ENCODE measurements at regions not wholly inside any gene's neighbourhood (a gene's known extent, or its start where the extent isn't known, plus 50 kb on each side); places are given as distances from the start of the nearest gene placed in this dataset.
"Not testable (repeated sequence)": the region's sequence is repeated elsewhere in the genome, so short reads cannot be mapped to it uniquely, and the experiment has no call there.

DNA sequence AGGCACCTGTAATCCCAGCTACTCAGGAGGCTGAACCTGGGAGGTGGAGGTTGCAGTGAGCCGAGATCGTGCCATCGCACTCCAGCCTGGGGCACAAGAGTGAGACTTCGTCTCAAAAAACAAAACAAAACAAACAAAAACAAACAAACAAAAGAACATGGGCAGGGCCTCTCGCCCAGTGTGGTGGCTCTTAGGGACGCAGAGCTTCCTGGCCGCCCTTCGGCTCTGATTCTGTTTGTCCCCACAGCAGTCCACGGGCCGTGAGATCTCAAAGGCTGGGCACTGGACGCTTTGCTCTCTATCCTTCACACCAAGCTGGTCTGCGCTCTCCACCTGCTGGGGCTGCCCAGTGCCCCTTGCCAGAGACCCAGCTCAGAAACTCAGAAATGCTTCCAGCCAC lies 156.3 kb downstream of the LAT start:
- H3K9me3 ChIP-seq (ENCODE audit: control insufficient read depth, low read length); ATAC-seq; H3K27ac ChIP-seq (ENCODE audit: low read length); H3K4me3 ChIP-seq (ENCODE audit: low read length); intact Hi-C loops (cut with DNase I); H3K27me3 ChIP-seq (ENCODE audit: control insufficient read depth, insufficient read depth); H3K4me1 ChIP-seq (ENCODE audit: control insufficient read depth, insufficient read depth, low read length): not testable (repeated sequence)
- 93% methylated on average over 12 of the region's 12 CpGs for WGBS
- peak in 1 of 3 donors; percentile 31 for DNase-seq

DNA sequence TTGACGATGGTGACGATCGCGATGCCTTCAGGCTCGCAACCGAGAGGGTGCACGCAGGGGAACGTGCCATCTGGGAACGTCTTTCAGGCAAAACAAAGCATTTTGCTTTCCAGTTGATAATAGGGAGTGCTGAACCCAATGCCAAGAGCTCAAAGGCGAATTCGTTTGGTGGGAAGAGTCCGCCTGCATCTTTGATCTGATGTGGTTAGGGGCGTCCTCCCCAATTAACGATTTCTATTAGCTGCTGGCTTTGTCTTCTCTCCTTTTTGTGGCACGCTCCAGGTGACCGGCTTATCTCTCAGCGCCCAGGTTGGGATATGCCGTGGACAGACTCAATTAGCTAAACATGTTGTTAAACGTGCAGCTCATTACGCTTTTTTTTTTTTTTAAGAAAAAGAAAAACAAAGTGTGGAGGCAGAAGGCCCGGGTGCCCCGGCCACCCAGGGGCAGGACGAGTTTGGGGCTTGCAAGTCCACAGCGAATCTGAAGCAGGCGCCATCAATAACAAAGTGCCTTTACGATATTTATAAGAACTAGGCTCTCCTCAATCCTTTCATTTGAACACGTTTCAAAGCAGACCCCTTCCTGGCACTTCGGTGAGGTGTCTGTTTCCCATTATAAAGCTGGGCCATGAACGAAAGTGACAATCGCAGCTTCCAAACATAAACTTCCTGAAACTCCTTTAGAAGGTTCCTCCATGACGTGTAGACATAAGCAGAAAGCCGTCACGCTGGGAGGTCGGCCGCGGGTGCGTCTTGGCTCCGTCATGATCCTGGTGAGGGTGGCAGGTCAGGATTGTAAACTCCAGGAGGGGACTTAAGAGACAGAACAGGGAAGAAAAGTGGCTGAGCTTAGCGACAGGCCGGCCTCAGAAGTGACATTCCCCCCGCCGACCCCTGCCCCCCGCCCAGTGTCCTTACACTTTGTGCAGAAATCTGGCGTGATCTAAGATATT lies 155.3 kb downstream of the LAT start:
- H3K27me3 ChIP-seq (ENCODE audit: control insufficient read depth, insufficient read depth); intact Hi-C loops (cut with DNase I); H3K4me1 ChIP-seq (ENCODE audit: control insufficient read depth, insufficient read depth, low read length); H3K4me3 ChIP-seq (ENCODE audit: low read length); H3K9me3 ChIP-seq (ENCODE audit: control insufficient read depth, low read length); H3K27ac ChIP-seq (ENCODE audit: low read length); ATAC-seq: not testable (repeated sequence)
- DNase-seq = peak in 2 of 3 donors; percentile 39 to 40
- 85% methylated on average over 44 of the region's 44 CpGs for WGBS

DNA sequence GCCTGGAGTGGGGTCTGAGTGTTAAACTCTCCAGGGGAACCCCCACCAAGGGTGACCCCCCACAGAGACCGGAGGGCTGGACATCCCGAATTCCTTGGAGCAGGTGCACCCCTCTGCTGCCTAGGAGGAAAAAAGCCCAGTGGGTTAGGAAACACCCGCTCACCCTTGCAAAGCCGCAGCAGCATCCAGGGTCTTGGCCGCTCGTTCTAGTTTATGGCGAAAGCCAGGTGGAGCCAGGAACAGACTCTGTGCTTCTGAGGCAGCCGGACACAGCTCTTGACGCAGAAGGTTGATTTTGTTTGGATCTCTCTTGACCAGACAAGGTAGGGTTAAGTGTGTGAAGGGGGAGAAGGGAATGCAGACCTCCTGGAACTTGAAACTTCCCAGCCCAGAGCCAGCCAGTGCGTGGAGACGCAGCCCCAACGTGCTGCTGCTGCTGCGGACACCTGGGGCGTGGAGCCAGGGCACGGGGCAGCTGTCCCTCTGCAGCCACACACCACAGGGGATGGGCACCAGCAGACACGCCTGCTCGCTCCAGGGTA lies 154.5 kb downstream of the LAT start:
- H3K9me3 ChIP-seq (ENCODE audit: control insufficient read depth, low read length) = no peaks in the 10 kb centered on the region
- peak in 1 of 2 donors; percentile 5 for ATAC-seq
- no peak overlapping the region for H3K4me3 ChIP-seq (ENCODE audit: low read length)
- H3K27ac ChIP-seq (ENCODE audit: low read length) = no peak overlapping the region
- no peaks in the 10 kb centered on the region for H3K4me1 ChIP-seq (ENCODE audit: control insufficient read depth, insufficient read depth, low read length)
- no peaks in the 10 kb centered on the region for H3K27me3 ChIP-seq (ENCODE audit: control insufficient read depth, insufficient read depth)
- WGBS = 72% methylated on average over 17 of the region's 17 CpGs
- intact Hi-C loops (cut with DNase I) = no loop called here
- peak in 2 of 3 donors; percentile 35 to 47 for DNase-seq

DNA sequence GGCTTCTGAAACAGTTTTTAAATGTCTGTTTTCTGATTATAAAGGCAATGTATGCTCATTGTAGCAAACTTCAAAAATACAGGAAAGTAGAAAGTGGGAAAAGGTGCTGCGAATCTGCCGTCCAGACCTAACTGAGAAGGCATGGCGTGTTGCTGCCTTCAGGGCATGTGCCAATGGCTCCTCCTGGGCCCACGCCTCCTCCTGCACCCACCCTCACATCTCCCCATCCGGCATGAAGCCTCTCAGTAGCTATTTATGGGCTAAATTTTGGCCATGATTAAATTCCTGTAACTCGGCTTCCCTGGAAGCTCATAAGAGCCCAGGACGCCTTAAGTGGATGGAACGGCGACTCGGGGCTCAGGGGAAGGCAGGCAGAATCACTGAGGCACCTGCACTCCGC lies 153.8 kb downstream of the LAT start:
- H3K27ac ChIP-seq (ENCODE audit: low read length); H3K27me3 ChIP-seq (ENCODE audit: control insufficient read depth, insufficient read depth); H3K4me1 ChIP-seq (ENCODE audit: control insufficient read depth, insufficient read depth, low read length); H3K9me3 ChIP-seq (ENCODE audit: control insufficient read depth, low read length); H3K4me3 ChIP-seq (ENCODE audit: low read length); intact Hi-C loops (cut with DNase I); ATAC-seq; DNase-seq: not testable (repeated sequence)
- 71% methylated on average over 11 of the region's 11 CpGs for WGBS

DNA sequence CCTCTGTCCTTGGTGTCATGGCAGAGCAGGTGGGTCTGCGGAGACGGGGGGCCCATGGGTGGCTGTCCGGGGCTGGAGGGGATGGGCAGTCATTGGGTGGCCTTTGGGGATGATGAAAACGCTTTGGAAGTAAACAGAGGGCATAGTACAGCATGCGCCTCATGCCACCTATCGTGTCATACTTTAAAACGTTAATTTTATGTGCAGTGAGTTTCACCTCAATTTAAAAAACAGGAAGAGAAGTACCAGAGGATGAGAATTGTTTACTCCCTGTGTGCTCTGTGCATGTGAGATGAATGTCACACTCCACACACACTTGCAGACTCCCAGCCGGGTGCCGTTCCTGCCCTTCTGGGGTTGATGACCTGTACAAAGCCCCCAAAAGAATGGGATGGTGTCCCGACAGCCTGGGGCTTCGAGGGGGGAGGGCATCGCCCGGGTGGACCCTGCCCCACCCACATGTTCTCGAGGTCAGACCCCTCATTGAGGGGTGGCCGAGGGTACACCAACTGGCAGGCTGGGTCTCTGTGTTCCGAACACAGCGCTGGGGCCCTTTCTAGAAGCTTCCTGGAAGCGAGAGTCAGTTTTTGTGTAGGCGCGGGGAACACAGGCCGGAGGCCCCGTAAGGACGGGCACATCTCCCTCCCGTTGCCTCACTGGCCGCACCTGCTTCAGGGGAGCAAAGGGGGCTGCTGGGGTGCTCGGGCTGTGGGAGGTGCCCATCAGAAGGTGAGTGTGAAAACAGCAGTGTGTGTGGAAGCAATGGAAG lies 153.2 kb downstream of the LAT start:
- DNase-seq = peak in 1 of 3 donors; percentile 36
- WGBS = 84% methylated on average over 26 of the region's 26 CpGs

DNA sequence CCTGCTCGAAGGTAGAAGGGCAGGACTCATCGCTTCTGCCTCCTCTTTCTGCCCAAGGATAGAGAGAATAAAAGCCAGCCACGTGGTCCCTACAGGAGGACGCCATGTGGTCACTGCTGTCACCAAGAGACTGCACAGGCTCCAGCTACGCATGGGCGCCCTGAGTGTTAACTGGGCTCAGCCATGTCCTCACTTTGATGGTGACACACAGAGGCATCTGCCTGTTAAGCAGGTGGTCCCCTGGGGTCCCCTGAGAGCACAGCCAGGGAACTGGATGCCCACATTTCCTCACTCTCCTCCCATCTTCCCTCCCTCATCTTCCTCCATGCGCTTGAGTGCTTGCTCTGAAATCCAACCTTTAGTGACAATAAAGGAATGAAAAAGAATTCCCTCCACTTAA lies 152.6 kb downstream of the LAT start:
- ATAC-seq; intact Hi-C loops (cut with DNase I); DNase-seq; H3K27ac ChIP-seq (ENCODE audit: low read length); H3K4me3 ChIP-seq (ENCODE audit: low read length); H3K9me3 ChIP-seq (ENCODE audit: control insufficient read depth, low read length); H3K27me3 ChIP-seq (ENCODE audit: control insufficient read depth, insufficient read depth); H3K4me1 ChIP-seq (ENCODE audit: control insufficient read depth, insufficient read depth, low read length): not testable (repeated sequence)
- 93% methylated on average over 7 of the region's 7 CpGs for WGBS

More for the DNA sequence above, 153.2 kb downstream of the LAT start:
- H3K4me1 ChIP-seq (ENCODE audit: control insufficient read depth, insufficient read depth, low read length); intact Hi-C loops (cut with DNase I); H3K9me3 ChIP-seq (ENCODE audit: control insufficient read depth, low read length); H3K4me3 ChIP-seq (ENCODE audit: low read length); ATAC-seq; H3K27ac ChIP-seq (ENCODE audit: low read length); H3K27me3 ChIP-seq (ENCODE audit: control insufficient read depth, insufficient read depth): not testable (repeated sequence)

DNA sequence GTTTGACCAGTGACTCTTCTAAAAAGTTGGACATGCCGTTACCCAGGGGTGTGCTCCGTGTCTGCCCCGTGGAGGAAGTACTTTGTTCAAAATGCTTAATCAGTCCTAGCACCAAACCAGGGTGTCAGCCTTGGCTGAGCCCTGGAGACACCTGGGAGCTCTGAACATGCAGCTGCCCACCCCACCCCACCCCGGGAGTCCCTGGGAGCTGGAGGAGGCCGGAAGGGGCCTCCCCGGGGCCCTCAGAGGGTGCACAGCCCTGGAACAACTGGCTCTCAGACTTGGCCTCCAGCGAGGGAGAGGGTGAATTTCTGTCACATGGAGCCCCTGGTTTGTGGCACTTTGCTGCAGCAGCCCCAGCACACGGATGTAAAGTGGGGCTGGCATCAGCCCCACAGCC lies 152.1 kb downstream of the LAT start:
- ATAC-seq; H3K27ac ChIP-seq (ENCODE audit: low read length); H3K4me1 ChIP-seq (ENCODE audit: control insufficient read depth, insufficient read depth, low read length); H3K27me3 ChIP-seq (ENCODE audit: control insufficient read depth, insufficient read depth); H3K4me3 ChIP-seq (ENCODE audit: low read length); DNase-seq; H3K9me3 ChIP-seq (ENCODE audit: control insufficient read depth, low read length); intact Hi-C loops (cut with DNase I): not testable (repeated sequence)
- 91% methylated on average over 8 of the region's 8 CpGs for WGBS

DNA sequence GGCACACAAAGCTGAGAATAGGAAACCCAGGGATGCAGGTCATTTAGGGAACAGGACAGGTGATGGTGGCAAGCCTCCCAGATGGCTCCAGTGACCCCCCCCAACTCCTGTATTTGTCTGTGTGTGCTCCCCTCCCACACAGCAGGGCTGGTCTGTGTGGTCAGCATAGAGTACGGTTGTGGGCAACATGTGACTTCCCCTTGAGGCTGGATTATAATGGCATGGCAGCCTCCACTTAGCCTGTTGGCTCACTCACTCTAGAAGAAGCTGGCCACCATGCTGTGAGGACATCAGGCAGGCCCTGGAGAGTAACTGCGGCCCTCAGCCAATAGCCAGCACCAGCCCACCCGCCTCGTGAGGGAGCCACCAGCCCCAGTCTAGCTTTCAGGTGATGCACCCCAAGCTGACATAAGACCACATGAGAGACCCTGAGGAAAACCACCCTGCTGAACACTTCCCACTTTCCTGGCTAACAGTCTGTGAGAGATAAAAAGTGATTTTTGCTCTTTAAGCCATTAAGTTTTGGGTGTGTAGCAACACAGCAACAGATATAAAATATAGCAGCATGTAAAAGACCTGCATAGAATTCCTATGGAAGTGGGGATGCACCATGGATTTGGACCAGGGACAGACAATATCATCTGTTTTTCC lies 151.3 kb downstream of the LAT start:
- H3K27me3 ChIP-seq (ENCODE audit: control insufficient read depth, insufficient read depth); H3K9me3 ChIP-seq (ENCODE audit: control insufficient read depth, low read length); H3K27ac ChIP-seq (ENCODE audit: low read length); H3K4me3 ChIP-seq (ENCODE audit: low read length); H3K4me1 ChIP-seq (ENCODE audit: control insufficient read depth, insufficient read depth, low read length); intact Hi-C loops (cut with DNase I); ATAC-seq: not testable (repeated sequence)
- peak in 1 of 3 donors; percentile 27 for DNase-seq
- 94% methylated on average over 4 of the region's 4 CpGs for WGBS

DNA sequence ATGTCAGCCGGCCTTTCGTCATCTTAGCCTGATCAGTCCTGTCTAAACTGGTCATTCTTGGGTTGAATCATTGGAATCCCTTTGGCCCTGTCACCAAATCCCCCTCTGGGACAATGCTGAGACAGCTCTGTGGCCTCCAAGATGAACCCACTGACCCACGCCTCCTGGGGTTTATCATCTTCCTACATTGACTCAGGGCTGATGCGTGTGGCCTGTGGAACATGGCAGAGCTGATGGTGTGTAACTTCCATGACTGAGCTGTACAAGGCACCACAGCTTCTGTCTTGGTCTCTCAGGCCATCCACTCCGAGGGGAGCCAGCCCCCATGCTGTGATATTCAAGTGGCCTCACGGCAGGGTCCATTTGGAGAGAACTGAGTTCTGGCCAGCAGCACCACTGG lies 150.2 kb downstream of the LAT start:
- H3K27me3 ChIP-seq (ENCODE audit: control insufficient read depth, insufficient read depth); H3K27ac ChIP-seq (ENCODE audit: low read length); H3K4me3 ChIP-seq (ENCODE audit: low read length); intact Hi-C loops (cut with DNase I); DNase-seq; H3K9me3 ChIP-seq (ENCODE audit: control insufficient read depth, low read length); H3K4me1 ChIP-seq (ENCODE audit: control insufficient read depth, insufficient read depth, low read length); ATAC-seq: not testable (repeated sequence)
- WGBS = 99% methylated on average over 6 of the region's 6 CpGs

DNA sequence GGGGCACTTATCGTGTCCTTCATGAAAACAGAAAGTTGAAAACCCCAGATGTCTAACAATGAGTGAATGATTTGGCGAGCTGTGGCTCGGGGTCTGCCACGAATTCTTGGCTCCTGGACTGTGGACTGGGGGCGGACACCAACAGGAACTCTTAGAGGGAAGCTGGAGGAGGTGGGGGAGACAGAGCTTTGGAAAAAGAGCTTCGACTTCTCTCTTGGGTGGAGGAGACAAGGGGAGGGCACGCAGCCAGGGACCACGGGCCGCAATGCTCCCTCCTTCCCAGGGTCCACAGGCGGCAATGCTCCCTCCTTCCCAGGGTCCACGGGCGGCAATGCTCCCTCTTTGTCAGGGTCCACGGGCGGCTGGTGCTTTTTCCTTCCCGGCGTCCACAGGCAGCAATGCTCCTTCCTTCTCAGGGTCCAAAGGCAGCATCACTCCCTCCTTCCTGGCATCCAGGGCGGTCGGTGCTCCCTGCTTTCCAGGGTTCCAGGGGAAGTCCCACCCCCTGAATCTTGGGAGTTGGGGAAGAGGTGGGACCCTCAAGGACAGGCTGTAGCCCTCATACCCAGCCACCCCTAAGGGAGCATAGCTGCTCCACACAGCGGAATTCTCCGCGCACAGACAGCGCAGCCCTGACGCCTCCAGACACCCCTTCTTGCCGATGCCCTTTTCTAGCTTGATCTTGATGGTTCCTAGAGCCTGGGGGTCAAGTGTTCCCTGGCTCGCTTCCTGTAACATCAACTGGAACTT lies 149.0 kb downstream of the LAT start:
- H3K9me3 ChIP-seq (ENCODE audit: control insufficient read depth, low read length); intact Hi-C loops (cut with DNase I); H3K4me3 ChIP-seq (ENCODE audit: low read length); H3K27me3 ChIP-seq (ENCODE audit: control insufficient read depth, insufficient read depth); H3K4me1 ChIP-seq (ENCODE audit: control insufficient read depth, insufficient read depth, low read length); H3K27ac ChIP-seq (ENCODE audit: low read length); ATAC-seq: not testable (repeated sequence)
- DNase-seq = peak in 2 of 3 donors; percentile 66 to 77
- 54% methylated on average over 25 of the region's 25 CpGs for WGBS

All from right cardiac atrium (tissue), 5 donors.